Erythroblast (primary cell): ENCODE measurements at regions not wholly inside any gene's neighbourhood (a gene's known extent, or its start where the extent isn't known, plus 50 kb on each side); places are given as distances from the start of the nearest gene placed in this dataset.

Source experiments
- GATA1 ChIP-seq: IDR thresholded peaks from 2 replicates; pipeline ENCODE4 v1.6.1; 2011; ENCODE audit warnings: low read depth, mild to moderate bottlenecking, control low read depth, low read length, moderate library complexity
- POLR2A ChIP-seq: IDR thresholded peaks from 2 replicates; pipeline ENCODE4 v1.6.1; 2011; ENCODE audit warnings: mild to moderate bottlenecking, low read length

- no peak for TF ChIP-seq POLR2A
- TF ChIP-seq GATA1, result no peak
These were observed 186.3 kb upstream of the TMEFF2 start for GRCh38 chr2:192381082-192381481.
